ENCODE measurements at regions not wholly inside any gene's neighbourhood (a gene's known extent, or its start where the extent isn't known, plus 50 kb on each side); places are given as distances from the start of the nearest gene placed in this dataset.
A peak's percentile ranks its signal among the peaks of the same experiment; 100 is the strongest.

DNA sequence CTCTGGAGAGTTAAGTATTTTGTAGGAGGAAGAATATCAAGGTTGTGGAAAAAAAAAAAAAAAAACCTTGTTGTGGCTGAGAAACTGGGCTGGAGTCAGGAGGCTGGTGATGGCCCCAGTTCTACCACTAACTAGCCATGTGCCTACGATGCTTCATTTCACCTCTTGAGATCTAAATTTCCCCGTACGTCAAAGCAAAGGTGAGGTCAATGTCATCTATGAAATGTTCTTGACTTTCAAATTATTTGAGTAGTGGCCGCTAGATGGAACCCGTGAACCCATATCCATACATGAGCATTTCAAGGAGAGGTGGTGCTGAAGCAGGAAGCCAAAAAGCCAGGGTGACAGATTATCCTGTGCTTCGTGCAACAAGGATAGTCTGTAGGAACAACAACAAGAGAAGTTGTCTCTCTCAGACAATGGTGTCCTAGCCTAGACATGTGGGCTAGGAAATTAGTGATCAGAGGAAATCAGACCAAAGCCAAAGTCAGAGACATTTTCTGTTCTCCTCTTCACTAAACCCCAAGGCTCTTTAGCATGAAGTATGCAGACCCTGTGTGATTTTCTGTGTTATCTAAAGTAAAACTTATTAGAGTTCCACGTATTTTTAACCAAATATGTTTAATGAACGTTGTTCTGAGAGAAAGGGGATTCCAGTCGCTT, 95.5 kb upstream of the ETV6 start:
- no peak for DNase-seq
- WGBS, 2 donors, result 13 to 18% methylated on average over 9 of the region's 9 CpGs
- H3K36me3 ChIP-seq, result no peaks in the 10 kb centered on the region
- no peaks in the 10 kb centered on the region for H3K27me3 ChIP-seq
- TF ChIP-seq, protein P1, sequence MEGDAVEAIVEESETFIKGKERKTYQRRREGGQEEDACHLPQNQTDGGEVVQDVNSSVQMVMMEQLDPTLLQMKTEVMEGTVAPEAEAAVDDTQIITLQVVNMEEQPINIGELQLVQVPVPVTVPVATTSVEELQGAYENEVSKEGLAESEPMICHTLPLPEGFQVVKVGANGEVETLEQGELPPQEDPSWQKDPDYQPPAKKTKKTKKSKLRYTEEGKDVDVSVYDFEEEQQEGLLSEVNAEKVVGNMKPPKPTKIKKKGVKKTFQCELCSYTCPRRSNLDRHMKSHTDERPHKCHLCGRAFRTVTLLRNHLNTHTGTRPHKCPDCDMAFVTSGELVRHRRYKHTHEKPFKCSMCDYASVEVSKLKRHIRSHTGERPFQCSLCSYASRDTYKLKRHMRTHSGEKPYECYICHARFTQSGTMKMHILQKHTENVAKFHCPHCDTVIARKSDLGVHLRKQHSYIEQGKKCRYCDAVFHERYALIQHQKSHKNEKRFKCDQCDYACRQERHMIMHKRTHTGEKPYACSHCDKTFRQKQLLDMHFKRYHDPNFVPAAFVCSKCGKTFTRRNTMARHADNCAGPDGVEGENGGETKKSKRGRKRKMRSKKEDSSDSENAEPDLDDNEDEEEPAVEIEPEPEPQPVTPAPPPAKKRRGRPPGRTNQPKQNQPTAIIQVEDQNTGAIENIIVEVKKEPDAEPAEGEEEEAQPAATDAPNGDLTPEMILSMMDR (IDR thresholded peaks at IDR 0.05), result peak; percentile 48 to 68 (median 58)
- TF ChIP-seq POLR2A (IDR thresholded peaks at IDR 0.05), result no peak
- H3K4me1 ChIP-seq, result peaks cover 0 to 30% (median 9%) of the 10 kb centered on the region in 3 donors
- no peaks in the 10 kb centered on the region for H3K9me3 ChIP-seq
- H3K4me3 ChIP-seq, result no peak overlapping the region
- intact Hi-C loops (cut with DNase I), result loop anchor here (10.0 kb wide), 1 partner anchor 481 kb away; no protein-coding TSS in a partner anchor
- no peak overlapping the region for H3K27ac ChIP-seq

DNA sequence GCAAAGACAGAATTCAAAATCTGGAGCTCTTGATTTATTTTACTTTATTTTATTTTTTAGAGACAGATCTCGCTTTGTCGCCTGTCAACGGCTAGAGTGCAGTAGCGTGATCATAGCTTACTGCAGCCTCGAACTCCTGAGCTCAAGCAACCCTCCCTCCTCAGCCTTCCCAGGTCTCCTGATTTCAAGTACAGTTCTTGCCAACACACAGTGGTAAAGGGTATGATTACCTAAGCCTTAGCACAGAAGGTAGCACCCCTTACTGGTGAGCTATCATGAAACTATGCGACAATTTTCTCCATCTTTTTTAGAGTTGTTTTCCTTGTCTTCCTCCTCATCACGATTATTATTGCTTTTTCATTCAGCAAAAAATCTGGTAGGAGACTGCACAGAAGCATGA, 94.3 kb upstream of the ETV6 start:
- no peak for DNase-seq
- H3K9me3 ChIP-seq, result no peaks in the 10 kb centered on the region
- H3K4me1 ChIP-seq, result peaks cover 0 to 30% (median 9%) of the 10 kb centered on the region in 3 donors
- intact Hi-C loops (cut with DNase I), result loop anchor here (10.0 kb wide), 1 partner anchor 480 kb away; no protein-coding TSS in a partner anchor
- TF ChIP-seq POLR2A (IDR thresholded peaks at IDR 0.05), result no peak
- TF ChIP-seq, protein P1 (IDR thresholded peaks at IDR 0.05), result no peak
- H3K27me3 ChIP-seq, result no peaks in the 10 kb centered on the region
- H3K36me3 ChIP-seq, result no peaks in the 10 kb centered on the region
- no peak overlapping the region for H3K4me3 ChIP-seq
- WGBS, 2 donors, result 88% methylated on average over 7 of the region's 7 CpGs
- H3K27ac ChIP-seq, result peak overlapping the region in 1 of 4 donors; percentile 65

DNA sequence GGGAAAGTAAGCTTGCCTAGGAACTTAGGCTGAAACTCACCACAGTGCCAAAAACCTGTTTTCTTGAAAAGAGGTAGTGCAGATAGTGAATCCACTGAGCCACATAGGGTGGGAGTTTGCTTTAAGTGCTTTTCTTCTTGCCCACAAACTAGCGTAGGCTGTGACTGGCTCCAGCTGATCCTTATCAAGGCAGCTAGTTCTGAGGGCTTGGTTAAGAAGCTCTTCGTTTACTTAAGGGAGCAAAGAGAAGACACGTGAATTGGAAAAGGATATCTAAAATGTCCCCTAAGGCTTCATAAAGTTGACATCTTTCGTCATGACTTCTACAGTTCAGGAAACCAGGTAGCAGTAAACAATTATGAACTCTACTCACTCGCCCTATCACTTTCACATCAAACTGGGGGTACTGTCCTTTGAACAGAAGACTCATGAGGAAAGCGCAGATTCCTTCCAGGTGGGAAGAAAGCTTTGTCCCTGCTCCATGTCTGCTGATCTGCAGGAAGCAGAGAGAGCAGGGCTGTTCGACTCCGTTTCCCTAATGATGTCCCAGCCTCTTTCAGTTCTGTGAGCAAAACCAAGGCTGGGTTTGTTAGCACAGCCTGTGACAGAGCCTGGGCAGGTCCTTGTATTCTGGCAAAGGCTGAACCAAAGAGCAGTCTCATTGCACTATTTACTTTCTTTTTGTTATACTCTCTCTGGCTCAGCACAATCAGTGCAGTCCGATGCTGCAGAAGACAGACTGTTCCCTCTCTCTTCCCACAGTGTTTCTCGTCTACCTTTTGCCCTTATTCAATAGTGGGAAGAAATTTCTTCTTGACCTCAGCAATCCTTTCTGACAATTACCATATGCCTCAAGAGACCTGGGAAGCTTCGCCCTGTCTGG, 93.5 kb upstream of the ETV6 start:
- H3K36me3 ChIP-seq, result no peaks in the 10 kb centered on the region
- H3K4me1 ChIP-seq, result peaks cover 0 to 30% (median 9%) of the 10 kb centered on the region in 3 donors
- 20 to 26% methylated on average over 8 to 11 of the region's 11 CpGs for WGBS, 2 donors
- peak overlapping the region; percentile 34 to 65 (median 60) for H3K27ac ChIP-seq
- intact Hi-C loops (cut with DNase I), result loop anchor here (10.0 kb wide), 1 partner anchor 479 kb away; no protein-coding TSS in a partner anchor
- H3K27me3 ChIP-seq, result no peaks in the 10 kb centered on the region
- no peaks in the 10 kb centered on the region for H3K9me3 ChIP-seq
- no peak for DNase-seq
- TF ChIP-seq, protein P1 (IDR thresholded peaks at IDR 0.05), result no peak
- no peak for TF ChIP-seq POLR2A (IDR thresholded peaks at IDR 0.05)
- peak overlapping the region in 3 of 4 donors; percentile 27 to 58 (median 32) for H3K4me3 ChIP-seq

DNA sequence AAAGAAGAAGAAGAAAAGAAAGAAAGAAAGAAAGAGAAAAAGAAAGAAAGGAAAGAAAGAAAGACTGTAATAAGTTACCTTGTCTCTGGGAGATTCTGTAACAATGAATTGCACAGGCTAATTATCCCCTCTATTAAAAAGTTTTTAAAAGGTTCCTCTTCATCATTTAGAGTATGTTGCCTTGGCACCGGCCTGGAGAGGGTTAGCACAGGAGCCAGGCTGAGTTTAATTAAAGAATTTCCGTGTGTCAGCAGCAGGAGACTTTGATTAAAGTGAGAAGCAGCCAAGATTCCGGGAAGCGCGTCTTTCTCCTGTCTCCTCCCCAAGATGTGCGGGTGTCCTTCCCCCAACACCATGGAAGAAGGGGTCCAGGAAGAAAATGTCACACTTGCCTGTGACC, 92.8 kb upstream of the ETV6 start:
- no peaks in the 10 kb centered on the region for H3K36me3 ChIP-seq
- no peaks in the 10 kb centered on the region for H3K9me3 ChIP-seq
- intact Hi-C loops (cut with DNase I), result loop anchor here (10.0 kb wide), 1 partner anchor 478 kb away; no protein-coding TSS in a partner anchor
- peak overlapping the region in 3 of 4 donors; percentile 27 to 58 (median 32) for H3K4me3 ChIP-seq
- no peaks in the 10 kb centered on the region for H3K27me3 ChIP-seq
- WGBS, 2 donors, result 24 to 31% methylated on average over 6 of the region's 6 CpGs
- TF ChIP-seq, protein P1 (IDR thresholded peaks at IDR 0.05), result no peak
- no peak for DNase-seq
- H3K27ac ChIP-seq, result peak overlapping the region in 3 of 4 donors; percentile 34 to 65 (median 54)
- H3K4me1 ChIP-seq, result peaks cover 0 to 30% (median 9%) of the 10 kb centered on the region in 3 donors

All from esophagus squamous epithelium (tissue), 5 donors.